Testis (tissue), 2 donors: ENCODE measurements at regions not wholly inside any gene's neighbourhood (a gene's known extent, or its start where the extent isn't known, plus 50 kb on each side); places are given as distances from the start of the nearest gene placed in this dataset.

Experiments
- DNase-seq: peaks from one replicate; pipeline ENCODE4 v3.0.0-alpha.2; 2019
- H3K27ac ChIP-seq, 2 donors: fragments of 200-600 bp; sonication (generic); one replicate each; pipeline ENCODE4 v1.5.1; 2019
- H3K27me3 ChIP-seq: fragments of 200-600 bp; sonication (generic); one replicate; pipeline ENCODE4 v1.5.1; 2019
- H3K36me3 ChIP-seq: fragments of 200-600 bp; sonication (generic); one replicate; pipeline ENCODE4 v1.5.1; 2017; ENCODE audit warnings: low read depth; ENCODE audit errors: missing control alignments
- H3K4me1 ChIP-seq: fragments of 200-600 bp; sonication (generic); one replicate; pipeline ENCODE4 v1.5.1; 2019
- H3K4me3 ChIP-seq, 2 donors: fragments of 200-600 bp; sonication (generic); one replicate each; pipeline ENCODE4 v1.5.1; 2017 to 2019
- H3K9me3 ChIP-seq: fragments of 200-600 bp; sonication (generic); one replicate; pipeline ENCODE4 v1.5.1; 2017
- POLR2A ChIP-seq: fragments of 450-650 bp; IDR thresholded peaks from one replicate; pipeline ENCODE4 v1.6.1; 2017; ENCODE audit warnings: antibody characterized with exemption, mild to moderate bottlenecking, moderate library complexity
- WGBS, 2 donors: methylation state at CpG; one replicate each; pipeline ENCODE4 v1.1.5; 2018; 5-methylcytosine and 5-hydroxymethylcytosine counted together
- intact Hi-C: fragments of 100-400 bp; cut with DNase I; formaldehyde crosslinking; loops from one replicate; pipeline ENCODE4 v1.15.1; 2023; ENCODE audit warnings: low total_unique reads
- TF ChIP-seq, protein P1 (sequence below), 3 experiments: fragments of 450-650 bp in 2 of 3; fragments of 200-600 bp in 1 of 3; sonication (generic) in 1 of 3; IDR thresholded peaks; one replicate each; pipeline ENCODE4 v1.5.1; 2016 to 2019; ENCODE audit warnings: antibody characterized with exemption in 3 of 3, mild to moderate bottlenecking in 2 of 3, moderate library complexity in 1 of 3

DNA sequence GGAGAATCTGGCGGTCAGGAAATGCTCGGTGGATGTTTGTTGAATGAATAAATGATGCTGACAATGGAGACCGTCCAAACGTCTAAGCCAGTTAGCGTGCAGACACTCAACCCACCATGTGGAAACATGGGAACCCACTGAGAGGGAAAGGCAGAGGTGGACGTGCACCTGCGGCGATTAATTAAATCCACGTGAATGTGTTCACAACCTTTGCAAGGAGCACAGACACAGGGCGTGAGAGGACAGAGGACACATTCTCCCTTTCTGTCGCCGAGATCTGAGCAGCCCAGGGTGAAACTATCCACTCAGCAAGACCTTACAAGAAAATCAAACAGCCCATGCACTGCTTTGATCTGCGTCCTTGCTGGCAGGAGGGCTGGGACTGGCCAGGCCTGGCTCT lies 58.3 kb upstream of the LINC01488 start:
- H3K4me1 ChIP-seq: no peaks in the 10 kb centered on the region
- DNase-seq: no peak
- no peaks in the 10 kb centered on the region for H3K27me3 ChIP-seq
- no peak overlapping the region for H3K4me3 ChIP-seq
- H3K27ac ChIP-seq: no peak overlapping the region
- TF ChIP-seq, protein P1, sequence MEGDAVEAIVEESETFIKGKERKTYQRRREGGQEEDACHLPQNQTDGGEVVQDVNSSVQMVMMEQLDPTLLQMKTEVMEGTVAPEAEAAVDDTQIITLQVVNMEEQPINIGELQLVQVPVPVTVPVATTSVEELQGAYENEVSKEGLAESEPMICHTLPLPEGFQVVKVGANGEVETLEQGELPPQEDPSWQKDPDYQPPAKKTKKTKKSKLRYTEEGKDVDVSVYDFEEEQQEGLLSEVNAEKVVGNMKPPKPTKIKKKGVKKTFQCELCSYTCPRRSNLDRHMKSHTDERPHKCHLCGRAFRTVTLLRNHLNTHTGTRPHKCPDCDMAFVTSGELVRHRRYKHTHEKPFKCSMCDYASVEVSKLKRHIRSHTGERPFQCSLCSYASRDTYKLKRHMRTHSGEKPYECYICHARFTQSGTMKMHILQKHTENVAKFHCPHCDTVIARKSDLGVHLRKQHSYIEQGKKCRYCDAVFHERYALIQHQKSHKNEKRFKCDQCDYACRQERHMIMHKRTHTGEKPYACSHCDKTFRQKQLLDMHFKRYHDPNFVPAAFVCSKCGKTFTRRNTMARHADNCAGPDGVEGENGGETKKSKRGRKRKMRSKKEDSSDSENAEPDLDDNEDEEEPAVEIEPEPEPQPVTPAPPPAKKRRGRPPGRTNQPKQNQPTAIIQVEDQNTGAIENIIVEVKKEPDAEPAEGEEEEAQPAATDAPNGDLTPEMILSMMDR (IDR thresholded peaks at IDR 0.05): no peak
- TF ChIP-seq POLR2A: no peak
- no peaks in the 10 kb centered on the region for H3K36me3 ChIP-seq
- WGBS, 2 donors: 94% methylated on average over 12 to 13 of the region's 13 CpGs
- intact Hi-C loops: no loop called here
- no peaks in the 10 kb centered on the region for H3K9me3 ChIP-seq

GRCh38 chr11:69423611-69424385 lies 57.7 kb upstream of the LINC01488 start:
- intact Hi-C loops: no loop called here
- H3K27ac ChIP-seq: no peak overlapping the region
- WGBS, 2 donors: 89 to 95% methylated on average over 12 of the region's 12 CpGs
- H3K9me3 ChIP-seq: no peaks in the 10 kb centered on the region
- DNase-seq: no peak
- no peaks in the 10 kb centered on the region for H3K36me3 ChIP-seq
- no peaks in the 10 kb centered on the region for H3K27me3 ChIP-seq
- no peak for TF ChIP-seq POLR2A
- no peak overlapping the region for H3K4me3 ChIP-seq
- H3K4me1 ChIP-seq: no peaks in the 10 kb centered on the region

GRCh38 chr11:69424748-69425147 lies 56.7 kb upstream of the LINC01488 start:
- DNase-seq: no peak
- Histone ChIP-seq H3K36me3 (no peaks in the 10 kb centered on the region), H3K9me3 (no peaks in the 10 kb centered on the region), H3K4me1 (no peaks in the 10 kb centered on the region), H3K27ac (no peak overlapping the region), H3K4me3 (no peak overlapping the region), H3K27me3 (no peaks in the 10 kb centered on the region)
- 90 to 96% methylated on average over 3 of the region's 3 CpGs for WGBS, 2 donors
- no peak for TF ChIP-seq POLR2A
- TF ChIP-seq, protein P1 (IDR thresholded peaks at IDR 0.05): no peak
- intact Hi-C loops: no loop called here

- Histone ChIP-seq H3K4me3 (no peak overlapping the region), H3K27ac (no peak overlapping the region), H3K27me3 (no peaks in the 10 kb centered on the region), H3K36me3 (no peaks in the 10 kb centered on the region), H3K9me3 (no peaks in the 10 kb centered on the region), H3K4me1 (no peaks in the 10 kb centered on the region)
- intact Hi-C loops: no loop called here
- peak; percentile 42 for DNase-seq
- TF ChIP-seq, protein P1 (IDR thresholded peaks at IDR 0.05): no peak
- TF ChIP-seq POLR2A: no peak
- 61 to 76% methylated on average over 7 of the region's 7 CpGs for WGBS, 2 donors
Observed at GRCh38 chr11:69425444-69425843, 56.0 kb upstream of the LINC01488 start.

DNA sequence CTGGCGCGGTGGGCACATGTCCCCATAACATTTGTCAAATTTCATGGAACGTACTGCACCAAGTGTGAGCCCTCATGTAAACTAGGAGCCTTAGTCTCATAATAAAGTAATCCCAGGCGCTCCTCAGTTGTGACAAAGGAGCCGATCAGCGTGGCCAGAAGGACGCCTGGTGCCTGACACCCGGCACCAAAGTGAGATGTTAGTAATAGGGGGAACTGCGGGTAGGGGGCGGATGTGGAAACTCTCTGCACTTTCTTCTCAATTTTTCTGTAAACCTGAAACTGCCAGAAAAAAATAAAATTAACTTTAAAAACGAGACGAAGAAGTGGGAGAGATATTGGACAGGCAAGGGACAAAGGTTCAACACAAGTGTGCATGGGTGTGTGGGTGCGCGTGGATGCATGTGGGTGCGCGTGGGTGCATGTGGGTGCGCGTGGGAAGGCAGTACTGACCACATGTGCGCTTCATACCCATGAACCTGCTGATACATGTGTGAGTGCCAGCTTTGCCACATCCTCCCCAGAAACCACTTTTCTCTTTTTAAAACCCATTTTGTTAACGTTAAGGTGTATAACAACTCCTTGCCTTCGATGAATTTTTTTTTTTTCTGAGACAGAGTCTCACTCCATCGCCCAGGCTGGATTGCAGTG lies 55.4 kb upstream of the LINC01488 start:
- H3K27me3 ChIP-seq: no peaks in the 10 kb centered on the region
- H3K9me3 ChIP-seq: no peaks in the 10 kb centered on the region
- H3K4me3 ChIP-seq: no peak overlapping the region
- H3K36me3 ChIP-seq: no peaks in the 10 kb centered on the region
- WGBS, 2 donors: 64 to 77% methylated on average over 22 of the region's 22 CpGs
- H3K4me1 ChIP-seq: no peaks in the 10 kb centered on the region
- no peak overlapping the region for H3K27ac ChIP-seq
- TF ChIP-seq POLR2A: no peak
- TF ChIP-seq, protein P1 (IDR thresholded peaks at IDR 0.05): no peak
- intact Hi-C loops: no loop called here
- DNase-seq: no peak
